ENCODE measurements at regions not wholly inside any gene's neighbourhood (a gene's known extent, or its start where the extent isn't known, plus 50 kb on each side); places are given as distances from the start of the nearest gene placed in this dataset.
"Not testable (repeated sequence)": the region's sequence is repeated elsewhere in the genome, so short reads cannot be mapped to it uniquely, and the experiment has no call there.

GRCh38 chrX:121169099-121170035 lies 122.0 kb downstream of the GLUD2 start:
- no peak for DNase-seq (ENCODE audit: low read depth in 2 of 2)

- no peak for DNase-seq (ENCODE audit: low read depth in 2 of 2)
These were observed 125.3 kb downstream of the GLUD2 start for GRCh38 chrX:121172703-121173102.

- no peak for DNase-seq (ENCODE audit: low read depth in 2 of 2)
These were observed 132.6 kb downstream of the GLUD2 start for GRCh38 chrX:121179972-121180371.

GRCh38 chrX:121191779-121192178 lies 144.4 kb downstream of the GLUD2 start:
- DNase-seq (ENCODE audit: low read depth in 2 of 2): no peak

- DNase-seq (ENCODE audit: low read depth in 2 of 2): no peak
These were observed 148.3 kb downstream of the GLUD2 start for GRCh38 chrX:121195719-121196118.

- DNase-seq (ENCODE audit: low read depth in 2 of 2): not testable (repeated sequence)
These were observed 149.5 kb downstream of the GLUD2 start for GRCh38 chrX:121196872-121197444.

GRCh38 chrX:121208563-121208962 lies 161.2 kb downstream of the GLUD2 start:
- no peak for DNase-seq (ENCODE audit: low read depth in 2 of 2)

- DNase-seq (ENCODE audit: low read depth in 2 of 2): no peak
These were observed 169.4 kb downstream of the GLUD2 start for GRCh38 chrX:121216641-121217374.

- DNase-seq (ENCODE audit: low read depth in 2 of 2): no peak
These were observed 174.0 kb downstream of the GLUD2 start for GRCh38 chrX:121221322-121221977.

- no peak for DNase-seq (ENCODE audit: low read depth in 2 of 2)
These were observed 180.5 kb downstream of the GLUD2 start for GRCh38 chrX:121227888-121228287.

- DNase-seq (ENCODE audit: low read depth in 2 of 2): no peak
These were observed 184.4 kb downstream of the GLUD2 start for GRCh38 chrX:121231566-121232358.

- no peak for DNase-seq (ENCODE audit: low read depth in 2 of 2)
These were observed 188.6 kb downstream of the GLUD2 start for GRCh38 chrX:121236040-121236439.

- no peak for DNase-seq (ENCODE audit: low read depth in 2 of 2)
These were observed 190.7 kb downstream of the GLUD2 start for GRCh38 chrX:121238093-121238492.

GRCh38 chrX:121244511-121244910 lies 197.1 kb downstream of the GLUD2 start:
- no peak for DNase-seq (ENCODE audit: low read depth in 2 of 2)

GRCh38 chrX:121245763-121246162 lies 198.4 kb downstream of the GLUD2 start:
- DNase-seq (ENCODE audit: low read depth in 2 of 2): no peak

GRCh38 chrX:121254336-121254735 lies 206.9 kb downstream of the GLUD2 start:
- DNase-seq (ENCODE audit: low read depth in 2 of 2): no peak

- DNase-seq (ENCODE audit: low read depth in 2 of 2): no peak
These were observed 209.2 kb downstream of the GLUD2 start for GRCh38 chrX:121256647-121257046.

- no peak for DNase-seq (ENCODE audit: low read depth in 2 of 2)
These were observed 211.1 kb downstream of the GLUD2 start for GRCh38 chrX:121258545-121258944.

- DNase-seq (ENCODE audit: low read depth in 2 of 2): no peak
These were observed 211.8 kb downstream of the GLUD2 start for GRCh38 chrX:121259170-121259569.

- no peak for DNase-seq (ENCODE audit: low read depth in 2 of 2)
These were observed 213.3 kb downstream of the GLUD2 start for GRCh38 chrX:121260596-121261240.

- no peak for DNase-seq (ENCODE audit: low read depth in 2 of 2)
These were observed 236.5 kb downstream of the GLUD2 start for GRCh38 chrX:121283921-121284320.
